ENCODE measurements at regions not wholly inside any gene's neighbourhood (a gene's known extent, or its start where the extent isn't known, plus 50 kb on each side); places are given as distances from the start of the nearest gene placed in this dataset.

- TF ChIP-seq ASH2L (IDR thresholded peaks at IDR 0.05; ENCODE audit: low read length): no peak
- no peak for TF ChIP-seq BACH1 (IDR thresholded peaks at IDR 0.05; ENCODE audit: low read length)
- TF ChIP-seq TAF1 (IDR thresholded peaks at IDR 0.05; ENCODE audit: low read depth, low read length): no peak
Observed at GRCh38 chr5:173815571-173815970, 72.6 kb upstream of the CPEB4 start (continued).
